SK-N-SH (cell line): ENCODE measurements at regions not wholly inside any gene's neighbourhood (a gene's known extent, or its start where the extent isn't known, plus 50 kb on each side); places are given as distances from the start of the nearest gene placed in this dataset.

ENCODE experiments used
- CTCF ChIA-PET: fragments of 300-600, 350-600 bp; formaldehyde crosslinking; extraction: SDS; loops from one replicate; lab custom pipeline; 2021; lab: Yijun Ruan, JAX
- POLR2A ChIA-PET: fragments of 350-600 bp; sonication (Branson Sonifier 250); formaldehyde crosslinking; extraction: SDS; loops from one replicate; lab custom pipeline; 2020; ENCODE audit warnings: antibody characterized with exemption, inconsistent platforms; lab: Yijun Ruan, JAX
- DNase-seq: peaks from one replicate; pipeline ENCODE4 v3.0.0; 2012
- H2AFZ ChIP-seq: fragments of 200-600 bp; sonication (generic); 2 replicates; pipeline ENCODE4 v1.8.1; 2016; ENCODE audit warnings: antibody characterized with exemption, mild to moderate bottlenecking, low read depth
- H3F3A ChIP-seq: fragments of 200-600 bp; sonication (generic); replicated peaks from 2 replicates; pipeline ENCODE3; 2016; ENCODE audit warnings: antibody characterized with exemption, mild to moderate bottlenecking; ENCODE audit not compliant: insufficient read depth
- H3K27ac ChIP-seq, 2 experiments: fragments of 200-500 bp in 1 of 2; fragments of 200-600 bp in 1 of 2; sonication (Bioruptor generic) in 1 of 2; sonication (generic), shearing (Covaris generic) in 1 of 2; 2 replicates each; pipeline versions ENCODE4 v1.5.1 to v1.6.1; 2014 to 2016; ENCODE audit warnings: low read depth in 2 of 2, inconsistent platforms in 1 of 2, low read length in 1 of 2, mild to moderate bottlenecking in 1 of 2, mixed read lengths in 1 of 2
- H3K27me3 ChIP-seq: fragments of 200-600 bp; sonication (generic), shearing (Covaris generic); 2 replicates; pipeline ENCODE4 v1.6.1; 2016; ENCODE audit warnings: mixed run types; ENCODE audit not compliant: insufficient read depth
- H3K36me3 ChIP-seq, 2 experiments: fragments of 200-500 bp in 1 of 2; fragments of 200-600 bp in 1 of 2; sonication (Bioruptor generic) in 1 of 2; sonication (generic) in 1 of 2; replicated peaks in 1 of 2; 2 replicates each; pipeline versions ENCODE3 to v1.5.1; 2014 to 2016; ENCODE audit warnings: low read length in 1 of 2, mild to moderate bottlenecking in 1 of 2; ENCODE audit not compliant: insufficient read depth in 2 of 2, control insufficient read depth in 1 of 2
- H3K4me1 ChIP-seq, 2 experiments: fragments of 200-500 bp in 1 of 2; fragments of 200-600 bp in 1 of 2; sonication (Bioruptor generic) in 1 of 2; sonication (generic), shearing (Covaris generic) in 1 of 2; 2 replicates each; pipeline versions ENCODE4 v1.5.1 to v1.6.1; 2014 to 2016; ENCODE audit warnings: low read depth in 1 of 2, low read length in 1 of 2, mixed run types in 1 of 2; ENCODE audit not compliant: insufficient read depth in 2 of 2, control insufficient read depth in 1 of 2
- H3K4me2 ChIP-seq: fragments of 200-600 bp; sonication (generic), shearing (Covaris generic); 2 replicates; pipeline ENCODE4 v1.6.1; 2017; ENCODE audit warnings: mixed run types
- H3K4me3 ChIP-seq, 2 experiments: fragments of 200-500 bp in 1 of 2; fragments of 200-600 bp in 1 of 2; sonication (Bioruptor generic) in 1 of 2; sonication (generic), shearing (Covaris generic) in 1 of 2; 2 replicates each; pipeline versions ENCODE4 v1.5.1 to v1.8.1; 2014 to 2016; ENCODE audit warnings: low read depth in 2 of 2, inconsistent platforms in 1 of 2, low read length in 1 of 2, mild to moderate bottlenecking in 1 of 2, mixed read lengths in 1 of 2, moderate library complexity in 1 of 2
- H3K79me2 ChIP-seq: fragments of 200-600 bp; sonication (generic); 2 replicates; pipeline ENCODE4 v1.8.1; 2017; ENCODE audit warnings: mild to moderate bottlenecking; ENCODE audit not compliant: insufficient read depth
- H3K9ac ChIP-seq: fragments of 200-600 bp; sonication (generic); 2 replicates; pipeline ENCODE4 v1.6.1; 2017; ENCODE audit warnings: mixed run types
- H3K9me2 ChIP-seq: fragments of 200-600 bp; sonication (generic); 2 replicates; pipeline ENCODE4 v1.6.1; 2017; ENCODE audit warnings: mixed run types
- H3K9me3 ChIP-seq: fragments of 200-600 bp; sonication (generic); 2 replicates; pipeline ENCODE4 v1.6.1; 2017; ENCODE audit warnings: mixed run types, mild to moderate bottlenecking, moderate library complexity
- H4K20me1 ChIP-seq: fragments of 200-600 bp; sonication (generic); 2 replicates; pipeline ENCODE4 v1.6.1; 2017; ENCODE audit warnings: mild to moderate bottlenecking, mixed run types; ENCODE audit not compliant: insufficient read depth
- CTCF ChIP-seq: fragments of 200-600 bp; sonication (generic); IDR thresholded peaks from 2 replicates; pipeline ENCODE4 v1.6.1; 2017; ENCODE audit warnings: antibody characterized with exemption, mild to moderate bottlenecking, moderate library complexity
- FOSL2 ChIP-seq: IDR thresholded peaks from 2 replicates; pipeline ENCODE4 v1.4.0; 2012; ENCODE audit warnings: low read depth, mild to moderate bottlenecking, moderate library complexity, borderline replicate concordance
- FOXM1 ChIP-seq: IDR thresholded peaks from 2 replicates; pipeline ENCODE4 v1.4.0; 2012; ENCODE audit warnings: low read depth, mild to moderate bottlenecking
- GABPA ChIP-seq: IDR thresholded peaks from 2 replicates; pipeline ENCODE4 v1.4.0; 2012; ENCODE audit warnings: low read depth, mild to moderate bottlenecking
- NRF1 ChIP-seq: IDR thresholded peaks from 2 replicates; pipeline ENCODE4 v1.6.1; 2012; ENCODE audit warnings: low read depth, mild to moderate bottlenecking, low read length
- REST ChIP-seq: IDR thresholded peaks from 2 replicates; pipeline ENCODE4 v1.6.1; 2012; ENCODE audit warnings: mild to moderate bottlenecking, low read depth, low read length, moderate library complexity
- RXRA ChIP-seq: IDR thresholded peaks from 2 replicates; pipeline ENCODE4 v1.4.0; 2012; ENCODE audit warnings: low read depth, mild to moderate bottlenecking, borderline replicate concordance
- WGBS: methylation state at CpG from one replicate; pipeline ENCODE4 v1.1.6; 2017; ENCODE audit warnings: low lambda C conversion rate; 5-methylcytosine and 5-hydroxymethylcytosine counted together

GRCh38 chr14:85958069-85958468 is 428.1 kb downstream of the FLRT2 start:
- Histone ChIP-seq H3F3A (no peaks in the 10 kb centered on the region), H2AFZ (no peak overlapping the region), H3K27me3 (peaks cover 4% of the 10 kb centered on the region; the same call in 1 of the 2 replicates)
- TF ChIP-seq CTCF (peak; percentile 23; the same call in 1 of the 2 replicates), GABPA (no peak)
- TF ChIP-seq, all 33 proteins: peak for 1
- H4K20me1 ChIP-seq = no peaks in the 10 kb centered on the region
- no peaks in the 10 kb centered on the region for H3K36me3 ChIP-seq
- H3K79me2 ChIP-seq = no peaks in the 10 kb centered on the region
- WGBS = 0% methylated on average over 1 of the region's 1 CpG
- no peak overlapping the region for H3K4me2 ChIP-seq
- no peak overlapping the region for H3K27ac ChIP-seq
- H3K9me3 ChIP-seq = no peaks in the 10 kb centered on the region
- DNase-seq = no peak
- no peaks in the 10 kb centered on the region for H3K4me1 ChIP-seq
- CTCF ChIA-PET = no interaction called here
- POLR2A ChIA-PET = no interaction called here
- no peaks in the 10 kb centered on the region for H3K9me2 ChIP-seq
- H3K4me3 ChIP-seq = no peak overlapping the region
- no peak overlapping the region for H3K9ac ChIP-seq

- WGBS = 20% methylated on average over 3 of the region's 3 CpGs
- no peaks in the 10 kb centered on the region for H3K9me2 ChIP-seq
- no peaks in the 10 kb centered on the region for H3K9me3 ChIP-seq
- no peak overlapping the region for H3K4me3 ChIP-seq
- no peak for DNase-seq
- no peak overlapping the region for H2AFZ ChIP-seq
- no peaks in the 10 kb centered on the region for H3F3A ChIP-seq
- H3K79me2 ChIP-seq = no peaks in the 10 kb centered on the region
- no peak overlapping the region for H3K9ac ChIP-seq
- ChIA-PET CTCF (no interaction called here), POLR2A (no interaction called here)
- TF ChIP-seq FOSL2 = no peak
- no peak for TF ChIP-seq REST
- TF ChIP-seq NRF1 = no peak
- TF ChIP-seq FOXM1 = no peak
- TF ChIP-seq RXRA = no peak
- no peak overlapping the region for H3K27ac ChIP-seq
- H3K27me3 ChIP-seq = no peaks in the 10 kb centered on the region
- H3K4me2 ChIP-seq = no peak overlapping the region
- H4K20me1 ChIP-seq = no peaks in the 10 kb centered on the region
- H3K4me1 ChIP-seq = no peaks in the 10 kb centered on the region
- peaks cover 0 to 4% of the 10 kb centered on the region in 2 experiments for H3K36me3 ChIP-seq
Measured at GRCh38 chr14:85953265-85953664, 423.3 kb downstream of the FLRT2 start.
